ENCODE measurements at regions not wholly inside any gene's neighbourhood (a gene's known extent, or its start where the extent isn't known, plus 50 kb on each side); places are given as distances from the start of the nearest gene placed in this dataset.

- H3K4me2 ChIP-seq (ENCODE audit: insufficient read depth, low read length) = no peak overlapping the region
- no peak for TF ChIP-seq CTCF (IDR thresholded peaks at IDR 0.05; ENCODE audit: extremely low read depth, low read depth, low read length)
- no peak overlapping the region for H2AFZ ChIP-seq (ENCODE audit: low read length)
- H3K9me3 ChIP-seq (ENCODE audit: low read depth, low read length) = no peaks in the 10 kb centered on the region
- H3K36me3 ChIP-seq (ENCODE audit: insufficient read depth, low read length) = no peaks in the 10 kb centered on the region
- no peaks in the 10 kb centered on the region for H3K27me3 ChIP-seq (ENCODE audit: insufficient read depth, low read length)
- H3K4me1 ChIP-seq (ENCODE audit: insufficient read depth, low read length) = no peaks in the 10 kb centered on the region
- no peaks in the 10 kb centered on the region for H3K79me2 ChIP-seq (ENCODE audit: insufficient read depth, low read length)
- H3K4me3 ChIP-seq (ENCODE audit: insufficient read depth, low read length) = no peak overlapping the region
- no peaks in the 10 kb centered on the region for H4K20me1 ChIP-seq (ENCODE audit: insufficient read depth, low read length)
- no peak overlapping the region for H3K27ac ChIP-seq (ENCODE audit: low read depth, low read length)
- DNase-seq (ENCODE audit: insufficient read length, low spot score, missing footprints) = no peak
Observed at GRCh38 chr7:26928703-26929347, 64.4 kb upstream of the SKAP2 start.

GRCh38 chr7:26925768-26926167 lies 61.4 kb upstream of the SKAP2 start:
- no peak for TF ChIP-seq CTCF (IDR thresholded peaks at IDR 0.05; ENCODE audit: extremely low read depth, low read depth, low read length)
- Histone ChIP-seq H4K20me1 (ENCODE audit: insufficient read depth, low read length) (no peaks in the 10 kb centered on the region), H3K4me2 (ENCODE audit: insufficient read depth, low read length) (no peak overlapping the region), H3K79me2 (ENCODE audit: insufficient read depth, low read length) (no peaks in the 10 kb centered on the region), H3K9me3 (ENCODE audit: low read depth, low read length) (no peaks in the 10 kb centered on the region), H3K27ac (ENCODE audit: low read depth, low read length) (no peak overlapping the region), H2AFZ (ENCODE audit: low read length) (no peak overlapping the region), H3K4me1 (ENCODE audit: insufficient read depth, low read length) (no peaks in the 10 kb centered on the region), H3K36me3 (ENCODE audit: insufficient read depth, low read length) (no peaks in the 10 kb centered on the region), H3K4me3 (ENCODE audit: insufficient read depth, low read length) (no peak overlapping the region), H3K27me3 (ENCODE audit: insufficient read depth, low read length) (no peaks in the 10 kb centered on the region)
- no peak for DNase-seq (ENCODE audit: insufficient read length, low spot score, missing footprints)

- no peak for TF ChIP-seq CTCF (IDR thresholded peaks at IDR 0.05; ENCODE audit: extremely low read depth, low read depth, low read length)
- no peaks in the 10 kb centered on the region for H3K4me1 ChIP-seq (ENCODE audit: insufficient read depth, low read length)
- H3K4me3 ChIP-seq (ENCODE audit: insufficient read depth, low read length) = no peak overlapping the region
- no peak overlapping the region for H3K27ac ChIP-seq (ENCODE audit: low read depth, low read length)
- DNase-seq (ENCODE audit: insufficient read length, low spot score, missing footprints) = no peak
- H2AFZ ChIP-seq (ENCODE audit: low read length) = no peak overlapping the region
- H3K79me2 ChIP-seq (ENCODE audit: insufficient read depth, low read length) = no peaks in the 10 kb centered on the region
- H4K20me1 ChIP-seq (ENCODE audit: insufficient read depth, low read length) = no peaks in the 10 kb centered on the region
- no peaks in the 10 kb centered on the region for H3K27me3 ChIP-seq (ENCODE audit: insufficient read depth, low read length)
- H3K4me2 ChIP-seq (ENCODE audit: insufficient read depth, low read length) = no peak overlapping the region
- no peaks in the 10 kb centered on the region for H3K36me3 ChIP-seq (ENCODE audit: insufficient read depth, low read length)
- no peaks in the 10 kb centered on the region for H3K9me3 ChIP-seq (ENCODE audit: low read depth, low read length)
Observed at GRCh38 chr7:26924149-26924767, 59.9 kb upstream of the SKAP2 start.

- no peak for DNase-seq (ENCODE audit: insufficient read length, low spot score, missing footprints)
- no peaks in the 10 kb centered on the region for H3K27me3 ChIP-seq (ENCODE audit: insufficient read depth, low read length)
- no peak overlapping the region for H2AFZ ChIP-seq (ENCODE audit: low read length)
Observed at GRCh38 chr7:26919906-26920493, 55.6 kb upstream of the SKAP2 start.

More at GRCh38 chr7:26919906-26920493, 55.6 kb upstream of the SKAP2 start:
- Histone ChIP-seq H3K9me3 (ENCODE audit: low read depth, low read length) (no peaks in the 10 kb centered on the region), H3K79me2 (ENCODE audit: insufficient read depth, low read length) (no peaks in the 10 kb centered on the region), H3K4me2 (ENCODE audit: insufficient read depth, low read length) (no peak overlapping the region), H3K4me1 (ENCODE audit: insufficient read depth, low read length) (no peaks in the 10 kb centered on the region), H3K27ac (ENCODE audit: low read depth, low read length) (no peak overlapping the region), H4K20me1 (ENCODE audit: insufficient read depth, low read length) (no peaks in the 10 kb centered on the region), H3K4me3 (ENCODE audit: insufficient read depth, low read length) (no peak overlapping the region), H3K36me3 (ENCODE audit: insufficient read depth, low read length) (no peaks in the 10 kb centered on the region)
- no peak for TF ChIP-seq CTCF (IDR thresholded peaks at IDR 0.05; ENCODE audit: extremely low read depth, low read depth, low read length)

Measured in osteoblast (primary cell).